HEK293T (cell line): ENCODE measurements at regions not wholly inside any gene's neighbourhood (a gene's known extent, or its start where the extent isn't known, plus 50 kb on each side); places are given as distances from the start of the nearest gene placed in this dataset.

Experiments
- ARNT ChIP-seq: fragments of 450-650 bp; IDR thresholded peaks from 2 replicates; pipeline ENCODE4 v1.6.1; 2017; ENCODE audit warnings: mild to moderate bottlenecking
- FOXA1 ChIP-seq: fragments of 450-650 bp; IDR thresholded peaks from 2 replicates; pipeline ENCODE4 v1.6.1; 2016; ENCODE audit warnings: mild to moderate bottlenecking
- FOXK2 ChIP-seq: fragments of 450-650 bp; IDR thresholded peaks from 2 replicates; pipeline ENCODE4 v1.6.1; 2016; ENCODE audit warnings: mild to moderate bottlenecking
- LEF1 ChIP-seq: fragments of 450-650 bp; IDR thresholded peaks from 2 replicates; pipeline ENCODE4 v1.6.1; 2017; ENCODE audit warnings: mild to moderate bottlenecking, borderline replicate concordance
- NFRKB ChIP-seq: fragments of 450-650 bp; IDR thresholded peaks from 2 replicates; pipeline ENCODE4 v1.6.1; 2016; ENCODE audit warnings: mild to moderate bottlenecking, moderate library complexity
- PKNOX1 ChIP-seq: fragments of 450-650 bp; IDR thresholded peaks from 2 replicates; pipeline ENCODE4 v1.6.1; 2016
- SUZ12 ChIP-seq: fragments of 450-650 bp; IDR thresholded peaks from 2 replicates; pipeline ENCODE4 v1.6.1; 2016; ENCODE audit warnings: mild to moderate bottlenecking
- ZNF384 ChIP-seq: fragments of 450-650 bp; IDR thresholded peaks from 2 replicates; pipeline ENCODE4 v1.6.1; 2016

GRCh38 chr3:26365706-26366105, 256.9 kb upstream of the LRRC3B start:
- TF ChIP-seq LEF1 (no peak), PKNOX1 (no peak), FOXA1 (no peak), ARNT (no peak), ZNF384 (no peak), NFRKB (no peak), SUZ12 (no peak), FOXK2 (no peak)
